ENCODE measurements at regions not wholly inside any gene's neighbourhood (a gene's known extent, or its start where the extent isn't known, plus 50 kb on each side); places are given as distances from the start of the nearest gene placed in this dataset.

GRCh38 chr7:123351027-123351426 lies 151.3 kb upstream of the SLC13A1 start:
- TF ChIP-seq POLR2A (IDR thresholded peaks at IDR 0.05), result no peak
- TF ChIP-seq EP300 (IDR thresholded peaks at IDR 0.05), result no peak
- no peak for TF ChIP-seq POLR2AphosphoS5 (IDR thresholded peaks at IDR 0.05)
- TF ChIP-seq CTCF (IDR thresholded peaks at IDR 0.05), result no peak
- intact Hi-C loops (cut with DNase I; ENCODE audit: low total_unique reads), result no loop called here
- H3K4me3 ChIP-seq, result no peak overlapping the region
- H3K27ac ChIP-seq, result no peak overlapping the region
- no peaks in the 10 kb centered on the region for H3K9me3 ChIP-seq
- no peaks in the 10 kb centered on the region for H3K36me3 ChIP-seq
- H3K4me1 ChIP-seq, result no peaks in the 10 kb centered on the region
- no peak for DNase-seq
- 73 to 83% (median 80%) methylated on average over 3 of the region's 3 CpGs for WGBS, 5 donors
- H3K27me3 ChIP-seq, result no peaks in the 10 kb centered on the region

GRCh38 chr7:123348690-123349089 lies 148.9 kb upstream of the SLC13A1 start:
- no peaks in the 10 kb centered on the region for H3K27me3 ChIP-seq
- no peak overlapping the region for H3K4me3 ChIP-seq
- intact Hi-C loops (cut with DNase I; ENCODE audit: low total_unique reads), result no loop called here
- no peak for TF ChIP-seq EP300 (IDR thresholded peaks at IDR 0.05)
- TF ChIP-seq POLR2AphosphoS5 (IDR thresholded peaks at IDR 0.05), result no peak
- no peak for TF ChIP-seq POLR2A (IDR thresholded peaks at IDR 0.05)
- no peak for TF ChIP-seq CTCF (IDR thresholded peaks at IDR 0.05)
- DNase-seq, result no peak
- no peaks in the 10 kb centered on the region for H3K4me1 ChIP-seq
- no peak overlapping the region for H3K27ac ChIP-seq
- no peaks in the 10 kb centered on the region for H3K36me3 ChIP-seq
- H3K9me3 ChIP-seq, result no peaks in the 10 kb centered on the region
- 51 to 62% (median 55%) methylated on average over 1 of the region's 1 CpG for WGBS, 5 donors

- TF ChIP-seq POLR2A (IDR thresholded peaks at IDR 0.05) (no peak), EP300 (IDR thresholded peaks at IDR 0.05) (no peak), CTCF (IDR thresholded peaks at IDR 0.05) (no peak), POLR2AphosphoS5 (IDR thresholded peaks at IDR 0.05) (no peak)
- intact Hi-C loops (cut with DNase I; ENCODE audit: low total_unique reads), result no loop called here
- no peak overlapping the region for H3K27ac ChIP-seq
These were observed 147.0 kb upstream of the SLC13A1 start for GRCh38 chr7:123346766-123347165.

GRCh38 chr7:123343611-123344010 lies 143.8 kb upstream of the SLC13A1 start:
- no peaks in the 10 kb centered on the region for H3K36me3 ChIP-seq
- intact Hi-C loops (cut with DNase I; ENCODE audit: low total_unique reads), result no loop called here
- H3K27me3 ChIP-seq, result no peaks in the 10 kb centered on the region
- H3K27ac ChIP-seq, result no peak overlapping the region
- H3K9me3 ChIP-seq, result no peaks in the 10 kb centered on the region
- H3K4me1 ChIP-seq, result no peaks in the 10 kb centered on the region
- no peak overlapping the region for H3K4me3 ChIP-seq
- DNase-seq, result no peak
- TF ChIP-seq EP300 (IDR thresholded peaks at IDR 0.05) (no peak), CTCF (IDR thresholded peaks at IDR 0.05) (no peak), POLR2A (IDR thresholded peaks at IDR 0.05) (no peak)
- WGBS, 5 donors, result 82 to 96% (median 88%) methylated on average over 1 of the region's 1 CpG

More at GRCh38 chr7:123346766-123347165, 147.0 kb upstream of the SLC13A1 start:
- no peaks in the 10 kb centered on the region for H3K27me3 ChIP-seq
- DNase-seq, result no peak
- H3K4me1 ChIP-seq, result no peaks in the 10 kb centered on the region
- no peak overlapping the region for H3K4me3 ChIP-seq
- no peaks in the 10 kb centered on the region for H3K9me3 ChIP-seq
- H3K36me3 ChIP-seq, result no peaks in the 10 kb centered on the region
